ENCODE measurements at regions not wholly inside any gene's neighbourhood (a gene's known extent, or its start where the extent isn't known, plus 50 kb on each side); places are given as distances from the start of the nearest gene placed in this dataset.

DNA sequence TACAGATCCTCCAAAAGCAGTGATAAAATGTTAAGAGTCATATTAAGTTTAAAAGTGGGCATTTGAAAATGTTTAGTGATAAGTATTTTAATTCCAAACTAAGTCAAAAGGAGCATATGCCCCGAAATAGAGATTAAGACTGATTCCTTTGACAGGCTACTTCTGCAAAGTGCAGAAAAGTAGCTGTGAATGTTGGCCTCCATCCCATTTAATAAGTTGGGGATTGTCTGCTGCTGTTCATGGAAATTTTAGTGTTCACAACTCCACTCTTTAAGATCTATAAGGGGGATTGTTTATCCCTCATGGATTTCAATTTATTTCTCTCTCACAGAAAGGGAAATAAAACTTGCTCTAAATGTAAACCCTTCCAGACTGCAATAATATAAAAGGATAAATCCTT lies 278.3 kb downstream of the KCTD12 start:
- TF ChIP-seq, protein P1, sequence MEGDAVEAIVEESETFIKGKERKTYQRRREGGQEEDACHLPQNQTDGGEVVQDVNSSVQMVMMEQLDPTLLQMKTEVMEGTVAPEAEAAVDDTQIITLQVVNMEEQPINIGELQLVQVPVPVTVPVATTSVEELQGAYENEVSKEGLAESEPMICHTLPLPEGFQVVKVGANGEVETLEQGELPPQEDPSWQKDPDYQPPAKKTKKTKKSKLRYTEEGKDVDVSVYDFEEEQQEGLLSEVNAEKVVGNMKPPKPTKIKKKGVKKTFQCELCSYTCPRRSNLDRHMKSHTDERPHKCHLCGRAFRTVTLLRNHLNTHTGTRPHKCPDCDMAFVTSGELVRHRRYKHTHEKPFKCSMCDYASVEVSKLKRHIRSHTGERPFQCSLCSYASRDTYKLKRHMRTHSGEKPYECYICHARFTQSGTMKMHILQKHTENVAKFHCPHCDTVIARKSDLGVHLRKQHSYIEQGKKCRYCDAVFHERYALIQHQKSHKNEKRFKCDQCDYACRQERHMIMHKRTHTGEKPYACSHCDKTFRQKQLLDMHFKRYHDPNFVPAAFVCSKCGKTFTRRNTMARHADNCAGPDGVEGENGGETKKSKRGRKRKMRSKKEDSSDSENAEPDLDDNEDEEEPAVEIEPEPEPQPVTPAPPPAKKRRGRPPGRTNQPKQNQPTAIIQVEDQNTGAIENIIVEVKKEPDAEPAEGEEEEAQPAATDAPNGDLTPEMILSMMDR (IDR thresholded peaks at IDR 0.05; ENCODE audit: insufficient read depth, low read depth, low read length) = no peak
- no peak for TF ChIP-seq EZH2 (IDR thresholded peaks at IDR 0.05; ENCODE audit: insufficient read depth, low read length)
